ENCODE measurements at regions not wholly inside any gene's neighbourhood (a gene's known extent, or its start where the extent isn't known, plus 50 kb on each side); places are given as distances from the start of the nearest gene placed in this dataset.

GRCh38 chr10:76666891-76667290 is 970.7 kb downstream of the KCNMA1 start:
- no peak for TF ChIP-seq ZNF274 (IDR thresholded peaks at IDR 0.05; ENCODE audit: low read depth, low read length)
- TF ChIP-seq YY1 (IDR thresholded peaks at IDR 0.05; ENCODE audit: insufficient read depth, insufficient read length), result no peak
